SW 1271 (cell line): ENCODE measurements at regions not wholly inside any gene's neighbourhood (a gene's known extent, or its start where the extent isn't known, plus 50 kb on each side); places are given as distances from the start of the nearest gene placed in this dataset.
"Not testable (repeated sequence)": the region's sequence is repeated elsewhere in the genome, so short reads cannot be mapped to it uniquely, and the experiment has no call there.

ENCODE experiments used
- DNase-seq, 2 experiments: peaks; one replicate each; lab custom pipeline; 2025; lab: John Stamatoyannopoulos, UW

- no peak for DNase-seq
Measured at GRCh38 chr11:25613865-25614264, 718.1 kb upstream of the ANO3 start.

DNA sequence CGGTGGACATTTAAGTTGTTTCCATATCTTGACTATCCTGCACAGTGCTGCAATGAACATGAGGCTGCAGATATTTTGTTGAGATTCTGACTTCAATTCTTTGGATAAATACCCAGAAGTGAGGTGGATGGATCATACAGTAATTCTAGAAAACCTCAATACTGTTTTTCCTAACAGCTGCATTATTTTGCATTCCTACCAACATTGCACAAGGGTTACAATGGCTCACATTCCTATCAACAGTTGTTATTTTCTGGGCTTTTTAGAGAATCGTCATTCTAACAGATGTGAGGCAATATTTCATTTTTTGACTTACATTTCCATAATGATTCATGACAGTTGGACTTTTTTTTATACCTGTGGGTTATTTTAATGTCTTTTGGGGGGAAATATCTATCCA is 716.9 kb upstream of the ANO3 start:
- DNase-seq: no peak

GRCh38 chr11:25615841-25616240 is 716.1 kb upstream of the ANO3 start:
- no peak for DNase-seq

DNA sequence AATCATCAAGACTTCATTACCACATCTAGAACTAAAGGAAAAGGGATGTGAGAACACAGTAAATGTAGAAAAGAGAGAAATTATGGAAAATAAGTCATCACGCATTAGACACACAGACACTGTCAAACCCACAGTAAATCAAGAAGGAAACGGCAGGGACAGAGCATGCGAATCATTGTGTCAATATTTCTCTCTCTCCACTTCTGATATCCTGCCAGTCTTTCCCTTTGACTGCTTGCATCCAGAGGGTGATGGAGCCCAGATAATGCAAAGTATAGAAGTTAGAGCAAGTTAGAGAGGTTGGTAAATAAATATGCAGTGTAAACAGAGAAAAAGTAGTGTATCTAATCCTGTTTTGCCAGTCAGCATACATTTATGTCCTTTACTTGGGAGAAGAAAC is 706.8 kb upstream of the ANO3 start:
- no peak for DNase-seq

GRCh38 chr11:25628030-25628429 is 703.9 kb upstream of the ANO3 start:
- DNase-seq: no peak

DNA sequence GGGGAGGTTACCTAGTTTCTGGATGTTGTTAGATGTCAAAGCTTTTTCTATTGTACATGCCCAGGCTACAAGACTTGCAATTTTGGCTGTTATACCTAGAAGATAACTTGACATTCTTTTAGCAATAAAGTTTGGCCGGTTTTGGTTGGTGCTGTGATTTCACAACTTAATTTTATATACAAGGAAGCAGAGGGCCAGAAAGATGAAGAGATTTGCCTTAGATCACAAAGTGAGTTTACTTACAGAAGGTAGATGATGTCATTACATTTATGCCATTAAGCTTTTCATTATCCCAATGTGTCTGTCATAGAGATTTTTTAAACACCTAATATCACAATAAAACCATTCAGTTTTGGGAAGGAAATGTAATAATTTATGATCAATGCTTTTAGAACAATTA is 698.7 kb upstream of the ANO3 start:
- DNase-seq: no peak

DNA sequence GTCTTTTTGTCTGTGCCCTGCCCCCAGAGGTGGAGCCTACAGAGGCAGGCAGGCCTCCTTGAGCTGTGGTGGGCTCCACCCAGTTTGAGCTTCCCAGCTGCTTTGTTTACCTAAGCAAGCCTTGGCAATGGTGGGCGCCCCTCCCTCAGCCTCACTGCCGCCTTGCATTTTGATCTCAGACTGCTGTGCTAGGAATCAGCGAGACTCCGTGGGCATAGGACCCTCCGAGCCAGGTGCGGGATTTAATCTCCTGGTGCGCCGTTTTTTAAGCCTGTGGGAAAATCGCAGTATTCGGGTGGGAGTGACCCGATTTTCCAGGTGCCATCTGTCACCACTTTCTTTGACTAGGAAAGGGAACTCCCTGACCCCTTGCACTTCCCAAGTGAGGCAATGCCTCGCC is 682.7 kb upstream of the ANO3 start:
- DNase-seq: not testable (repeated sequence)

DNA sequence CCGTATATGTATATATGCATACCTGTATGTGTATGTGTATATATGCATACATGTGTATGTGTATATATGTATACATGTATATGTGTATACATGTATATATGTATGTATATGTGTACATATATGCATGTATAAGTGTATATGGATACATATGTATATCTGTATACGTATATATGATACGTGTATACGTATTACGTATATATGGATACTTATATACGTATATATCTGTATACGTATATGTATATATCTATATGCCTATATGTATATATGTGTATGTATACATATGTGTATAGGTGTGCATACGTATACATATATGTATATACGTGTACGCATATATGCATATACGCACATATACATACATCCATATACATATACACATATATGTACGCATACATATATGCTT is 681.6 kb upstream of the ANO3 start:
- no peak for DNase-seq

DNA sequence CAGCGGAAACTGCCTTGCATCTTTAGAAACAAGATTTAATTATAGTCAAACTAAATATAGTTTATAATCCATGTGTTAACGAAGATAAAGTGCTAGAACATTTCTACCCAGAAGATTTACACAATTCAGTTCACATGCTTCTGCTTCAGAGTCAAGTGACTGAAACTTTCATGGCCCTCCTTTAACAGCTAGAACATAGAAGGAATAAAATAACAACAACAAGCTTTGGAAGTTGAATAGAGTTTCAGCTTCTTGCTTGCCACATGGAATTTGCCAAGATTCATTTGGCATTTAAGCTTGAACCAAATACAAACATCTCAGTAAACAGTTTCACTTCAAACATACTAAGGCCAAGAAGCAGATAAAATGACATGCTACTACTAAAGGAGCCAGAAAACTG is 676.3 kb upstream of the ANO3 start:
- DNase-seq: no peak

DNA sequence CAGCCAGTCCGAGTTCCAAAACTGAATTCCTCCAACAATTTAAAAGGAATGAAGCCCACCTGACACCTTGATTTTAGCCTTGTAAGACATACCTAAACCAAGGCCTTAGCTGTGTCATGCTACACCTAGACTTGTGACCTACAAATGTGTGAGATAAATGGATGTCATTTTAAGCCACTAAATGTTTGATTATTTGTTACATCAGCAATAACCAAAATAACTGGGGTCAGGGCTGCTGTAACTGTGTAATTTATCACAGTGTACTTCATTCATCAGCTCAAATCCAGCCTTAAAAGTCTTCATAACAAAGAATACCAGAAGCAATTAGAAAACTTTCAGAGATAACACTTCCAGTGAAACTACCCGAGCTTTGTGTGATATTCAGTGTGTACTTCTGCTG is 673.0 kb upstream of the ANO3 start:
- no peak for DNase-seq

DNA sequence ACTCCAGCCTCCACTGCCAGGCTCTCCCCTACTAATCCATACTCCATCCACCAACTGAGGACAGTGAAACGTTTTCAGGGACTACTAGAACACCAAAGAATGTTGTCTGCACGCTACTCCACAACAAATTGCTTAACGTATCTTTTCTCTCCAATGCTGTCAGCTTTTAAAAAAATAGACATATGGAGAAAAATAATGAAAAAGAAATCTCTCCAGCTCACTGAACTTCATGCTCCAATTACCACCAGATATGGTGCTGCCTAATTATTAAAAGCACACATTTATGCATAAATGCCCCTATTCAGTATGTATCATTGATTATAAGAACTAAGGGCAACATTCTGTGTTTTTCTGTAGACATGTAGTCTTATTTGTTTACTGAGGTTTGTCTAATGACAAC is 672.2 kb upstream of the ANO3 start:
- no peak for DNase-seq

DNA sequence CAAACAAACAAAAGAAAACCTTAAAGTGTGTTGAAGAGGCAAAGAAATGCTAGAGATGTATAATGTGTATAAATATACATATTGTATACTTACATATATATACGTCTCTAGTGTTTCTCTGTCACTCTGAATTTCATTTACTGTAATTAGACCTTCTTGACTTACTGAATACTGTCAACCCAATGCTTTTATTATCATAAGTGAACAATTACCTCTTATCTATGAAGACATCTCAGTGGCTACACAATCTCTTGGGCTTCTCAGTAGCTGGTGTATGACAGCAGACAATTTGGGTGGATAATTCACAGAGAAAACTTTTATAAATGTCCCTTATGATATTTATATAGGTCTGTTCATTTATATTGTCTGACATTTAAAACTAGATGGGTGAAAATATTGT is 664.1 kb upstream of the ANO3 start:
- DNase-seq: no peak

DNA sequence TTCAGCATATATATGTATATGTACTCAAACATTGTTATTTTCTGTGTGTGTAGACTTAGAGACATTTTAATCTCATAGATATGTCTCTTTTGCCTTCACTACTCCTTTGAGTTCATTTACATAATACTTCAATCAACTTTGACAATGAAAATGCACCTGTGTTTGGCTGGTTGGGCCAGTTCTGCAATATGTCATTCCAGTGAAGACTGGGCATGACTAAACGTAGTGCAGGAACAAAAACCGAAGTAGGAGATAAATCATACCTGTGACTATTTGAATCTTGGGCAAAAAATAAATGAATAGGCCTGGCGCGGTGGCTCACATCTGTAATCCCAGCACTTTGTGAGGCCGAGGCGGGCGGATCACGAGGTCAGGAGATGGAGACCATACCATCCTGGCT is 640.0 kb upstream of the ANO3 start:
- DNase-seq: no peak

DNA sequence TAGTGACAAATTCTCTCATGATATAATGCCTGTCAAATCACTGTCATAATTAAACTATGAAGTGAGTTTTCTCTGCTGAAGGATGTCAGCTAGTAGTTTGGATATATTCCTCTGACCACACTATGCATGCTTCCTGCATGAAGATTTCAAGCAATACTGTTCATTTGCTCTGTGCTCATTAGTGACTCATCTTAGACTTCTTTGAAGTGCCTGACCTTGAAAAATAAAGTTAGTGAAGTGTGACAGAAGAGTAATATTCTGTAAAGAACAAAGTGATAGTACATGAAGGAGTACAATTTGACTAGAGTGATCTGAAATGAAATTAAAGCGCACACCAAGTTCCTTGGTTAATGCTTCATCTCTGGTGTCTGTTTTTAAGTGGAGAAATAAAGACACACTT is 629.5 kb upstream of the ANO3 start:
- DNase-seq: no peak

DNA sequence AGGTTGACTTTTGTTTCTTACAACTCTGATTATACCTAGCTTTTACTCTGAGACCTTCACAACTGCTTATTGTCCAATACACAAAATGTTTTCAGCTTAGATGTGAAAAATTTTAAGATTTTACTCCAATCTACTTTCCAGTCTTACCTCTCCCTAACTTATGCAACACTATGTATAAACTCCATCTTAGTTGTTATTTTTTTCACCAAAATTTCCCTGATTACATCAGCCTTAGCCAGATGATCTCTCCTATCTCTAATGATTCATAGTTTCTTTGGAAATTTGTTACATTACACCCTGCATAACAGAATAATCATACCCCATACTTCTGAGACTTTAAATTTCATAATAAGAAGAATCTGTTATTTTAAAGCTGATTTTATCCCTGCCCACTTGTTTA is 621.0 kb upstream of the ANO3 start:
- DNase-seq: no peak

- no peak for DNase-seq
Measured at GRCh38 chr11:25727944-25728343, 604.0 kb upstream of the ANO3 start.

GRCh38 chr11:25730230-25730629 is 601.7 kb upstream of the ANO3 start:
- no peak for DNase-seq

DNA sequence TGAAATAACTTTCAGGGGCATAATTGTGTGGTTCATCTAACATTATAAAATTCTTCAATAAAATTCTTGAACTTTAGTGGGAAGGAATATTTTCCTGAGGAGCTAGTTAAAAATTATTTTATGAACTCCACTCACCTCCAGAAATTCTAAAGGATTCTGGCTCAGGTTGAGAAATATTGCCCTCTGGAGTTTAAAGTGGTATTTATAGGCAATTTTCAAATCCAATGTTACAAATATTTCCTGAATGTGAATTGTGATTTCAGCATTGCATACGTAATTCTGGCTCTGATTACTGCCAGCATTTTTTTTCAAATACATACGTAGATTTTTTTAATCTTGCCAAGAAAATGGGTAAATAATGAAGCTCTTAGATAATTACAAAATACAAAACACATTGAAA is 598.2 kb upstream of the ANO3 start:
- DNase-seq: no peak

- DNase-seq: no peak
Measured at GRCh38 chr11:25734591-25735211, 597.2 kb upstream of the ANO3 start.

GRCh38 chr11:25737071-25737675 is 594.8 kb upstream of the ANO3 start:
- no peak for DNase-seq

- no peak for DNase-seq
Measured at GRCh38 chr11:25741886-25742285, 590.0 kb upstream of the ANO3 start.

GRCh38 chr11:25742800-25743199 is 589.1 kb upstream of the ANO3 start:
- DNase-seq: no peak

GRCh38 chr11:25755381-25755780 is 576.5 kb upstream of the ANO3 start:
- DNase-seq: no peak

DNA sequence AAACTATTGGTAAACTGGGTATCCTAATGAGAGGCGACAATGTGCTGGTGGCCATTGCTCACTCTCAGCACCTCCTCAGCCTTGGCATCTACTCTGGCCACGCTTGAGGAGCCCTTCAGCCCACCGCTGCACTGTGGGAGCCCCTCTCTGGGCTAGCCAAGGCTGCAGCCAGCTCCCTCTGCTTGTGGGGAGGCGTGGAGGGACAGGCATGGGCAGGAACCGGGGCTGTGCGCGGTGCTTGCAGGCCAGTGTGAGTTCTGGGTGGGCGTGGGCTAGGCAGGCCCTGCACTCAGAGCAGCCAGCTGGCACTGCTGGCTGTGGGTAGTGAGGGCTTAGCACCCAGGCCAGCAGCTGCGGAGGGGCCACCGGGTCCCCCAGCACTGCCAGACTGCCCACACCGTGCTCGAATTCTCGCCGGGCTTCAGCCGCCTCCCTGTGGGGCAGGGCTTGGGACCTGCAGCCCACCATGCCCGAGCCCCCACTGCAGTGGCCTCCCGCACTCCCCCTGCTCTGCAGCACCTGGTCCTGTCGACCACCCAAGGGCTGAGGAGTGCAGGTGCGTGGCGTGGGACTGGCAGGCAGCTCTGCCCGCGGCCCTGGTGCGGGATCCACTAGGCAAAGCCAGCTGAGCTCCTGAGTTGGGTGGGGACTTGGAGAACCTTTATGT is 575.9 kb upstream of the ANO3 start:
- DNase-seq: no peak
